NCI-H1436 treated with DMSO at 0.1 percent for 48 hours (cell line): ENCODE measurements at regions not wholly inside any gene's neighbourhood (a gene's known extent, or its start where the extent isn't known, plus 50 kb on each side); places are given as distances from the start of the nearest gene placed in this dataset.
"Not testable (repeated sequence)": the region's sequence is repeated elsewhere in the genome, so short reads cannot be mapped to it uniquely, and the experiment has no call there.

Experiments used
- DNase-seq: peaks from one replicate; lab custom pipeline; 2025; lab: John Stamatoyannopoulos, UW

- no peak for DNase-seq
Observed at GRCh38 chr5:105695941-105696340, 1974.8 kb downstream of the EFNA5 start.

GRCh38 chr5:105689596-105689995 is 1981.1 kb downstream of the EFNA5 start:
- DNase-seq = no peak

- DNase-seq = no peak
Observed at GRCh38 chr5:105688227-105688792, 1982.4 kb downstream of the EFNA5 start.

- no peak for DNase-seq
Observed at GRCh38 chr5:105687493-105687892, 1983.2 kb downstream of the EFNA5 start.

GRCh38 chr5:105685884-105686283 is 1984.9 kb downstream of the EFNA5 start:
- no peak for DNase-seq

GRCh38 chr5:105684799-105685198 is 1985.9 kb downstream of the EFNA5 start:
- no peak for DNase-seq

GRCh38 chr5:105680858-105681475 is 1989.8 kb downstream of the EFNA5 start:
- DNase-seq = no peak

GRCh38 chr5:105677291-105677690 is 1993.4 kb downstream of the EFNA5 start:
- no peak for DNase-seq

GRCh38 chr5:105670596-105670995 is 2000.1 kb downstream of the EFNA5 start:
- no peak for DNase-seq

- no peak for DNase-seq
Observed at GRCh38 chr5:105663671-105664070, 2007.1 kb downstream of the EFNA5 start.

- no peak for DNase-seq
Observed at GRCh38 chr5:105659396-105659795, 2011.3 kb downstream of the EFNA5 start.

- DNase-seq = no peak
Observed at GRCh38 chr5:105640328-105640727, 2030.4 kb downstream of the EFNA5 start.

- no peak for DNase-seq
Observed at GRCh38 chr5:105639511-105639910, 2031.2 kb downstream of the EFNA5 start.

GRCh38 chr5:105639068-105639467 is 2031.7 kb downstream of the EFNA5 start:
- no peak for DNase-seq

GRCh38 chr5:105638437-105638836 is 2032.3 kb downstream of the EFNA5 start:
- no peak for DNase-seq

- DNase-seq = no peak
Observed at GRCh38 chr5:105632043-105632442, 2038.7 kb downstream of the EFNA5 start.

- no peak for DNase-seq
Observed at GRCh38 chr5:105630803-105631202, 2039.9 kb downstream of the EFNA5 start.

GRCh38 chr5:105619725-105620124 is 2051.0 kb downstream of the EFNA5 start:
- no peak for DNase-seq

- no peak for DNase-seq
Observed at GRCh38 chr5:105617436-105618215, 2053.1 kb downstream of the EFNA5 start.

GRCh38 chr5:105616599-105616998 is 2054.0 kb upstream of the NUDT12 start:
- DNase-seq = peak; percentile 48

- not testable (repeated sequence) for DNase-seq
Observed at GRCh38 chr5:105602406-105602805, 2039.8 kb upstream of the NUDT12 start.

GRCh38 chr5:105593011-105593760 is 2030.6 kb upstream of the NUDT12 start:
- no peak for DNase-seq
